Mucosa of descending colon (tissue), 3 donors: ENCODE measurements at regions not wholly inside any gene's neighbourhood (a gene's known extent, or its start where the extent isn't known, plus 50 kb on each side); places are given as distances from the start of the nearest gene placed in this dataset.

Experiments
- ATAC-seq: fragments of 200-7000 bp; cut with Tn5 transposase; one replicate; pipeline ENCODE4 v1.9.1; 2020; ENCODE audit warnings: mild to moderate bottlenecking, moderate library complexity
- DNase-seq, 3 donors: peaks; one replicate each; pipeline ENCODE4 v3.0.0-alpha.2; 2020
- H3K36me3 ChIP-seq: fragments of 200-600 bp; one replicate; pipeline ENCODE4 v1.8.0; 2021; ENCODE audit warnings: low read depth, mild to moderate bottlenecking
- H3K4me1 ChIP-seq: fragments of 200-600 bp; one replicate; pipeline ENCODE4 v1.8.0; 2021; ENCODE audit warnings: low read depth, mild to moderate bottlenecking
- H3K4me3 ChIP-seq: fragments of 200-600 bp; one replicate; pipeline ENCODE4 v1.8.0; 2021; ENCODE audit warnings: mild to moderate bottlenecking
- H3K9me3 ChIP-seq: fragments of 200-600 bp; one replicate; pipeline ENCODE4 v1.8.0; 2021; ENCODE audit warnings: mild to moderate bottlenecking
- intact Hi-C, 2 donors: fragments of 100-400 bp; cut with DNase I in 1 of 2; cut with micrococcal nuclease in 1 of 2; formaldehyde crosslinking; loops; one replicate each; pipeline versions ENCODE4 v1.11.0 to v1.11.1; 2022; cut with DNase I, micrococcal nuclease
- TF ChIP-seq, protein P1 (sequence below): fragments of 200-600 bp; IDR thresholded peaks from one replicate; pipeline ENCODE4 v1.8.0; 2022; ENCODE audit warnings: antibody characterized with exemption, mild to moderate bottlenecking
- donor health status: DM: no; HTN: no; CAD: no; lungs with moderate emphysema.
- donor health status: DM: no; HTN: no; CAD: no.
- donor health status: DM: no; HTN: yes; CAD: no.

DNA sequence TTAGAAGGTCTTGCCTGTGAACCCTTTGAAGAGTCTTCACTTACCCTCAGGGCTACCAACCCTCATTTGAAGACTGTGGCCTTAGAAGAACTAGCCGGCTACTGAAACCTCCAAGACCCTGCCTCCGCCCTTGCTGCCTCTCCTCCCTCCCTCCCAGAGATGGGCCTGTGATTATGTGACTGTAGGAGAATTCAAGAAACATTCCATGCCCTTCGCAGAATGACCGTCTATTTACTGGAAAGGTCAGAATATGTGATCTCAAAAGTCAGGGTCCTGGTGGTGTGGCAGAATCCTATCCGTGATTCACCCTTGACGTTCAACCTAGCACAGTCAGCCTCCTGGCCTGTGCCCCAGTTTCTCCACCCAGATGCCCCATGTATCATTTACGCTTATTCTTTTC is 109.6 kb downstream of the CTNND1 start:
- TF ChIP-seq, protein P1, sequence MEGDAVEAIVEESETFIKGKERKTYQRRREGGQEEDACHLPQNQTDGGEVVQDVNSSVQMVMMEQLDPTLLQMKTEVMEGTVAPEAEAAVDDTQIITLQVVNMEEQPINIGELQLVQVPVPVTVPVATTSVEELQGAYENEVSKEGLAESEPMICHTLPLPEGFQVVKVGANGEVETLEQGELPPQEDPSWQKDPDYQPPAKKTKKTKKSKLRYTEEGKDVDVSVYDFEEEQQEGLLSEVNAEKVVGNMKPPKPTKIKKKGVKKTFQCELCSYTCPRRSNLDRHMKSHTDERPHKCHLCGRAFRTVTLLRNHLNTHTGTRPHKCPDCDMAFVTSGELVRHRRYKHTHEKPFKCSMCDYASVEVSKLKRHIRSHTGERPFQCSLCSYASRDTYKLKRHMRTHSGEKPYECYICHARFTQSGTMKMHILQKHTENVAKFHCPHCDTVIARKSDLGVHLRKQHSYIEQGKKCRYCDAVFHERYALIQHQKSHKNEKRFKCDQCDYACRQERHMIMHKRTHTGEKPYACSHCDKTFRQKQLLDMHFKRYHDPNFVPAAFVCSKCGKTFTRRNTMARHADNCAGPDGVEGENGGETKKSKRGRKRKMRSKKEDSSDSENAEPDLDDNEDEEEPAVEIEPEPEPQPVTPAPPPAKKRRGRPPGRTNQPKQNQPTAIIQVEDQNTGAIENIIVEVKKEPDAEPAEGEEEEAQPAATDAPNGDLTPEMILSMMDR: no peak
- Histone ChIP-seq H3K36me3 (no peaks in the 10 kb centered on the region), H3K4me1 (no peaks in the 10 kb centered on the region), H3K4me3 (no peak overlapping the region), H3K9me3 (no peaks in the 10 kb centered on the region)
- intact Hi-C loops: no loop called here
- DNase-seq (no peak), ATAC-seq (no peak)

DNA sequence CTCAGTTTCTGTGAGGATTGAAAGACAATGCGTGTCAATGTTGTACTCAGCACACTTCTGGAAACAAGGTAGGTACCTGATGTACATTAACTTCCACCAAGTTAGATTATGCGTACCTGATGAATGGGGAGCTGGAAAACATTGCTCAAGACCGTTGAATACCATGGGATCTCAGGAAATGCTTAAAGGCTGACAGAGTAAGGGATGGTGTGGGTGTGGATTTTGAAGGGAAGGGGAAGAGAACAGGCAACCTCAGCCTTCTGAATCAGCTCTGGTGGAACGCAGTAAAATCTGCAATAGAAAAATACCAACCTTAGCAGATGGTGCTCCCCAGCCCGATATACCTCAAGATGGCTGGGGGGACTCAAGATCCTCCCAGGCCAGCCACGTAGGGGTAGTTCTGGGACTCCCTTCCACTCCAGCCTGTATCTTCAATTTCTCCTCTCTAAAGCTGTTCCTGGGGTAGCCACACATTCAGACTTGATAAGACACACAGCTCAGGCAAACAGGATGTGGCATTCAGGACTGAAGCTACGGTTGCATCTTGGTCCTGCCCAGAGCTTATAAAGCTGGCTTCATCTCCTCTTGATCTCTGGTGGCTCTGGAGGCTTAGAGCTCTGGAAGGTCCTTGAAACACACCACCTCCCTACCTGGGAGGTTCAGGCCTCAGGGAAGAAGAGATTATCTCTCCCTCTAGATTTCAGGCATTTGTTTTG is 111.8 kb downstream of the CTNND1 start:
- Histone ChIP-seq H3K4me3 (no peak overlapping the region), H3K36me3 (no peaks in the 10 kb centered on the region), H3K4me1 (no peaks in the 10 kb centered on the region), H3K9me3 (no peaks in the 10 kb centered on the region)
- TF ChIP-seq, protein P1: no peak
- DNase-seq (no peak), ATAC-seq (no peak)
- intact Hi-C loops: no loop called here

DNA sequence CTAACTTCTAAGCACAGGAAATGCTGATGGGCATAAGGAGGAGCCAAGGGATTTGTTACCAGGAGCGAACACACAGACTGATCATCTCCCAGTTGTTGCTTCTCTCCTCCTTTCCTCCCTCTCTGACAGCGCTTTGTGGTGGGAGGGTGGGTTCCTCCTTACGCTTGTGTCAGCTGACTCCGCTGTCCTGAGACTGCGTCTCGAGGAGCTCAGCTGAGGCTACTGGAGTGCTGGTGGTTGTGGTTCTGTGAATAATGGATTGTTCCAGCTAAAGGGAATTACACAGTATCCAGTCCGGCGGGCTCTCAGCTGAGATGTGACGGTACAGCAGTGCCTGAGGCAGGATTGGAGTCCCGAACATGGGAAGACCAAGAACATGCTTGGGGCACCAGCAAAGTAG is 113.4 kb downstream of the CTNND1 start:
- TF ChIP-seq, protein P1: no peak
- intact Hi-C loops: no loop called here
- DNase-seq: no peak
- Histone ChIP-seq H3K9me3 (no peaks in the 10 kb centered on the region), H3K4me1 (no peaks in the 10 kb centered on the region), H3K36me3 (no peaks in the 10 kb centered on the region), H3K4me3 (no peak overlapping the region)
- ATAC-seq: no peak

DNA sequence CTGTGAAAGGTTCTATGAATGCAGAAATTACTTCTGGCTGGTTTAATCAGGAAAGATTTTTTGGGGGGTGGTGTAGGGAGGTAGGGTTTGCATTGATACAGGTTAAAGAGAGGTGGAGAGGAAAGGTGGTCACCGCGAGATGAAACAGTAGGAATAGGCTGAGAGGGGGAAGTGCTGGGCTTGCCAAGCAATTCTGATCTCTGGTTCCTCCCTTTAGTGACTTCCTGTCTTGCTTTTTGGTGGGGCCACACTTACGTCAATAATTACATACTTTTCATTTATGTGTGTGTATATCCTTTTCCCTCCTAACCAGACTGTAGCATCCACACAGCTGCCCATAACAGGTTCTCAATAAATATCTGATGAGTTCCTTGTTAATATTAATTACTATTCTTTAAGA is 120.0 kb downstream of the CTNND1 start:
- ATAC-seq (no peak), DNase-seq (no peak)
- Histone ChIP-seq H3K9me3 (no peaks in the 10 kb centered on the region), H3K4me1 (no peaks in the 10 kb centered on the region), H3K36me3 (no peaks in the 10 kb centered on the region), H3K4me3 (no peak overlapping the region)
- intact Hi-C loops: no loop called here
- TF ChIP-seq, protein P1: no peak

DNA sequence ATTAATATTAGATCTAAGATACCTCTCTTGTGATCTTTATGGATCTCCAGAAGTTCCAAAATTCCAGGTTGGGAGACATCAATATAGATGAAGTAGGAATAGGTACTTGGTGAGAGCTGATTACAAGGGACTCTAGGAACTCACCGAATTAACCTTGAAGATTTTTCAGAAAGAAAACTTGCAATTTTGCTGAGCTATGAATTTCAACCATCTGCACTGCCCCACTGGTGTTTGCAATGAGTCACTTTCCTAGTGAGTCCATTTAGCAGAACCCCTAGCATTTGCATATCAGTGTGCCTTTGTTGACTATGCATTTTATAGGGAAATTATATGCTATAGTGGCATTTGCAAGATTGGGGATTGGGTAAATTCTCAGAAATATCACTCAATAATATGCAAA is 122.0 kb downstream of the CTNND1 start:
- no peak for ATAC-seq
- Histone ChIP-seq H3K4me3 (no peak overlapping the region), H3K4me1 (no peaks in the 10 kb centered on the region), H3K9me3 (no peaks in the 10 kb centered on the region), H3K36me3 (no peaks in the 10 kb centered on the region)
- DNase-seq: no peak
- TF ChIP-seq, protein P1: no peak
- intact Hi-C loops: no loop called here
